ENCODE measurements at regions not wholly inside any gene's neighbourhood (a gene's known extent, or its start where the extent isn't known, plus 50 kb on each side); places are given as distances from the start of the nearest gene placed in this dataset.
A peak's percentile ranks its signal among the peaks of the same experiment; 100 is the strongest.

DNA sequence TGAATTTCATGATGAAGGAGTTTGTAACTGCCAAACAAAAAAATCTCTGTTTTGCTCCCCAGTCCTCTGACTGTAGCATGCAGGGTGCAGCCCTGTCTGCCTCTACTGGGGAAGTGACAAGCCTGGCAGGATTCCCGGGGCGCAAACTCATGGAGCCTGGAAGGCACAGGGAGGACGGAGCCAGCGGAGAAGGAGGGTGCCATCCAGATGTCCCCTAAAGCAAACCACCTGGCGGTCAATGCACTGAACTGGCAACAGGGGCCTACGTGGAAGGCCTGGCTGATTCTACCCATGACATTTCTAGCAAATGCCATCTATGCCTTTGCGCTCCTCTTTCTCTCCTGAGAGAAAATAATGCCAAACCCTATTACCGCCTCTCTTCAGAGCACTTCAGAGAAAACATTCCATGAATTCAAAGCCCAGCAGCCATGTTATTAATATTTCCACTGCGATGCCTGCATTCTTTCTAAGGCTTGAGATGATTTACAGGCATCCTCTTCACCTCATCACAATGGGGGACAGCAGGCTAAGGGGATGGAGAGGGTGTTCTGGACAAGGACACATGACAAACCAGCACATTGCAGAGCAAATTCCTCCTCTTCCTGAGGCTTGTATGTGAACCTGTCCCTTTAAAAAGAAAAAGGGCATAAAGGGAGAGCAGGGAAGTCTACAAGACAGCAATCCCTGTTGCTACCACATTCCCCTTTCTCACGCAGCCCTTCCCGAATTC, 329.3 kb upstream of the NOCT start:
- no peak for DNase-seq

DNA sequence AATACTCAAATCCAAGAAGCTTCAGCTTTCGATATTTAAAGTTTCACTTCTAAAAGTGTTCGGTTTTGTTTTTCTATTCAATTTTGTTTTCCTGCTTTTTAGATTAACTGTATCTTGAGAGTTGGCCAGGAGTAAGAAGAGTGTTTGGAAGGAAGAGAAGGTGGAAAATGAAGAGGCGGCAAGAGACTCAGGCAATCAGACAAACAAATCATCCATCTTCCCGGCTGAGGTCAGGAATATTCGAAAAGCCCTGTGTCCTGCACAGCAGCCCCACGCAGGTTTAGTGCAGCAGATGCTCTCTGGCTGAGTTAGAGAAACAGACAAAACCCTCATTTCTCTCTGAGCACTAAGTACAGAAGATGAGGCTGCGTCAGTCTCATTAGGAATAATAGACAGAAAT, 330.3 kb upstream of the NOCT start:
- no peak for DNase-seq

DNA sequence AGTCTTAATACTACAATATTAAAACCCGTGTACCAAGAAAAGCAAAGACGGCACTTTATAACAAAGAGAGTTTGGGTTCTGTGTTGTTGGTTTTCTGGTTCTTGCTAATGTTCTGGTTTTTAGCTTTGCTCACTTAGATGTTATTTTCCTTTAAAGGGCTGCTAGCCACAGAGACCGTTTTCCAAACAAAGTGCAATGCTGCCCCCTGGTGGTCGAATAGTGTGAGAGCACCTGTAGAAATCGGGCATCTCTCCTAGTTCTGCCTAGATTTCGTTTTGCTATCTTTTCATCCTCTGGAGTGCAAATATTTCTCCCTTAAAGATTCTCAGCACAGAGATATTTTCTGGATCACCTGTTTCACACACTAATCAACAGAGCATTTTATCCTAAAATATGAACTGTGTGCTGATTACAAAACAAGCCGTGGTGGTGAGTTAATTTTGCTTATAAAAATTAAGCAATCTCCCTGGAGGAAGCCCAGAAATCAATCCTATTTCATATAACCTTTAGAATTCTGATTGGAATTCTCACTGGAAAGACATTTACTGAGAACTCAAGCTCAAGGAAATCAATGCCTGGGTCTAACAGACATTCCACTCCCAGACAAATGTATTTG, 334.5 kb upstream of the NOCT start:
- DNase-seq: peak in 4 of 5 experiments; percentile 30 to 54 (median 49)

DNA sequence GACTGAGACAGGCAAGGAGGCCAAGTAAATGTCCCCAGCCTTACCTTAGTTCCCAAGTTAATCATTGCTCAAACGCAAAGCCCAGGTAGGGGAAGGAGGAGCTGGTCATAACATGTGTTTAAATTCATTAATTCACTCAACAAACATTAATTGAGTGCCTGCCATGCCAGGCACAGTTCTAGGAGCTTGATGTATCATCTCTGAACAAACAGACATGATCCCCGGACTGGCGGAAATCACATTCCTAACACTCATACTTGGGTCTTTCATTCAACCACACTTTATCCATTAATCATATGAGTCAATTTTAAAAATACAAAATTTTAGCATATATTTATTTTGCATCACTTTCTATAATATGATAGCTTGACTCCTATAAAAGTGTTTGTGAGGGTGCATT, 335.3 kb upstream of the NOCT start:
- DNase-seq: no peak

DNA sequence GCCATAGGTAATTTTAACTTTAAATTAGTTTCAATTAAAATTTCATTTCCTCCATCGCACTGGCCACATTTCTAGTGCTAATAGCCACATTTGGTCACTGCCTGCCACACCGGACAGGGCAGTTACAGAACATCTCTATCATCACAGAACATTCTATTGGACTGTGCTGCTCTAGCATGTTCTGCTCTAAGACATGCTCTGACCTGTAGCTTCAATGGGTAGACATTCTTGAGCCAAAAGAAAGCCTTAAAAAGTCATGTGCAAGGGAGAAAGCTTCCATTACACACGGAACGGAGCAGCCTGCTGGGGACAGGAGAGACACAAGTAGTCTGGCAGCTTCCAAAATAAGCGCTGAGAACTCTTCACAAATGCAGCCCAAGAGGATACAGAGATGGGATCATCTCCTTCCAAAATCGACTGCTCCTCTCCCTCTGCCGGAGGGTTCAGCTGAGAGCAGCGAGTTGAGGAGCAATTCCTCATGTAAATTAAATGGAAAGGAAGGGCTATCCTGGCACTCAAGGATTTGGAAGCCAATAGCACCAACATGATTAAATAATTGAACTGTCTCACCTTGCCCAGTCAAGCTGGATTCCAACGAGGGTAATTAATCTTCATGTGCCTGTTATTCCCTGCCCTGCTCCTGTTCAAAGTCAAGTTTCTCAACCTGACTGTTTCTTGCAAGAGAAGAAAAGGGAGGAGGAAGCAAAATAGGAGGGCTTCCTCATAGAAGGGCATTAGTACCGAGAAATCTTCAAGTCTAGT, 336.4 kb upstream of the NOCT start:
- DNase-seq: no peak

DNA sequence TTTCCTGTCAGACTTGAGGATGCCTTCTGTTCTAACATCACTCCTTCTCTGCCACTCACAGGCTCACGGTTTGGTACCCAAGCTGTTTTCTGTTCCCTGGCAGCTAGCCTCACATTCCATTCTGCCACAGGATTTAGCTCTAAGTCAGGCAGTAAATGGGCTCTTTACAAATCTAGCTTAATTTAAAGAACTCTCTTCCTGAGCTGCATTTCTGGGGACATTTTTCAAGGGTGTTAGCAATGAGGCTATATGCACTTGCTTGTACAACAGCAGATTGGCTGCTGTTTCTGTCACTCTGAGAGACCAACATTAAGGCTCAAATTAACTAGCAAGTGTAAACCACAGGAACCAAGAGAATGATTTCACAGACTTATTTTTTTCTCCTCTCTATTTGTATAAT, 337.8 kb upstream of the NOCT start:
- peak in 1 of 5 experiments; percentile 10 for DNase-seq

DNA sequence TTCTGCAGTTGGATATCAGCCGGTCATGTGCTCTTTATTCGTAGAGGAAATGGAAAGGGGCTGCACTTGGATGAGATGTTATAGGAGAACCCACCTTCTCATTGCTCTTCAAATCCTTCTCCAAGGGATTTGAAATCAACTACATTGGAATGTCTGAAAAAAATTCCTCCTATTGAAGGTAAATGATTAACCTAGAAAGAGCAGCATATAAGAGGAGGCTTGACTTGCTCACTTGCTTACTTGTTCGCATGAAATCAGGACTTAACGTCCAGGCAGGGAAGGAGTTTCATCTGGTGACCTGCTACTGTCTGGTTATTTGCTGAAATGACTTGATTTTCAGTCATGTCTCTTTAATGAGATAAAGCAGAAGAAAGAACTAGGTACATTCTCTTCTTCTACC, 338.4 kb upstream of the NOCT start:
- DNase-seq: no peak

DNA sequence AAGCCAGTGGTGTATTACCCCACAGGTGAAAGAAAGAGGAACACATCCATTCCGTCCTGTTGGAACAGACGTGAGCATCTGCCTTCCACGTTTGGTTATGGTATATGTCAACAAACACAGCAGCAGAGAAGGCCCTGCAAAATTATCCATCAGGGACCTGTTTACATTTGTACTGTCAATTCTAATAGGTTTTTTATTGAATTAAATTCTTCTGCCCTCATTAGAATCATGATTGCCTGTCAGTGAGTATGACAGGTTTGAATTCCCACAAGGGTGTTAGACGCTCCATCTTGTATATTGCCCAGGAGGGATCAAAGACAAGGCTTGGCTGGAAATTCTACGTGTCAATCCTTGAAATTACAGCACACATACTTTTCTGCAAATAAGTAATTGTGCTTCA, 339.9 kb upstream of the NOCT start:
- DNase-seq: no peak

DNA sequence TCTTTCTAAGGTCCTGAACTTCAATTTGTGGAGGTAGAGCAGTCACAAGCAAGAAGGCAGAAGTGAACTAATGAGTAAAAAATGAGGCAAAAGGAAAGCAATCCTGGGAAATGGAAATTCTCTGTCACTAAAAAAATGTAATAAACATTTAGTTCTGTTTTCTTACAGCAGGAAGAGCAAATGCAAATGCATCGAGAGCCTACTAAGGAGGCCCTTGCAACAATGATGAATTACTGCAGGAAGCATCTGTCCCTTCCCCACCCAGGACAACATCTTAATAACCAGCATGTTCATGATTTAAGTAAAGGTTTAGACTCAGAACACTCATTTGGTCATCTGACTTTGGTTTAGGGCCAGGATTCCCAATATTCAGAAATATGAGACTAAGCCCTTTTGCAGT, 341.4 kb upstream of the NOCT start:
- no peak for DNase-seq

DNA sequence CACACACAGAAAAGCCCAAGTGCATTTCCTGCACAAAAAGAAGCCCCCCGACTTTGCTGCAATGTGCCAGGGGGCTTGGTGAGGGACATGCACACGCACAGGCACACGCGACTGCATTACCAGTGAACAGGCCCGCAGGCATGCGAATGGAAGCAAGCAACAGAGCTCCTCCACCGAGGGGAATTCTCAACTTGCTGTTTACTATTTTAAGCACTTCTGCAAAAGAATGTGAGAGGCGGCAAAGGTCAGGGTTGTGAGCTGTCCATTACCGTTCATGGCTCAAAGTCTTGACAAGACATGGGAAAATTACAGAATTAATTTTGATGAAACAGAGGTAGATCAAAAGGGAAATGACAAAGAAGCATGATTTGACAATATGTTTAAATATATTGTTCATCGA, 342.5 kb upstream of the NOCT start:
- no peak for DNase-seq

DNA sequence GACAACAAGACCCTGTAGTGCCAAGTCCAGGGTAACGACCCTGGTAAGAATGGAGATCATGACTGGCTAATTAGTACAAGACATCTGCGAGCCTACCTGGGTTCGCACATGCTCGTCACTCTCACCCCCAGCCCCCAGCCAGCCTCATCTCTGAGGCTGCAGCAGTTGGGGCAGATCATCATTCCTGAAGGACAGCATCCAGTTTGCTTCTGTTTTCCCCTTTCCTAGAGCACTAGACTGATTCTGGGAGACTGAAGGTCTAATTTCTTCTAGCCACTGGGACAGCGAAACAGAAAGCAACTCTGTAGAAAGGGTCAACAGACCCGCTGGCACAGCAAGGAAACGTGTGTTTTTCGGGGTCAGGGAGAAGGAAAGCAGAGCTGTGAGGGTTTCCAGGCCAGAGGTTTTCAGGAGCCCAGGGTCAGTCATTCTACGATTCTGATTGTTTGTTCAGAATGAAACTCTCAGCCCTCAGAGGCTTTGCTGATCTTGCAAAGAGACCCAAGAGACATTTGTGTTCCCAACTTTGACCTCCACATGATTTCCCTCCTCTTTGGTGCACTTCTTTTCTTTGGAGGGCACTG, 343.1 kb upstream of the NOCT start:
- DNase-seq: no peak

DNA sequence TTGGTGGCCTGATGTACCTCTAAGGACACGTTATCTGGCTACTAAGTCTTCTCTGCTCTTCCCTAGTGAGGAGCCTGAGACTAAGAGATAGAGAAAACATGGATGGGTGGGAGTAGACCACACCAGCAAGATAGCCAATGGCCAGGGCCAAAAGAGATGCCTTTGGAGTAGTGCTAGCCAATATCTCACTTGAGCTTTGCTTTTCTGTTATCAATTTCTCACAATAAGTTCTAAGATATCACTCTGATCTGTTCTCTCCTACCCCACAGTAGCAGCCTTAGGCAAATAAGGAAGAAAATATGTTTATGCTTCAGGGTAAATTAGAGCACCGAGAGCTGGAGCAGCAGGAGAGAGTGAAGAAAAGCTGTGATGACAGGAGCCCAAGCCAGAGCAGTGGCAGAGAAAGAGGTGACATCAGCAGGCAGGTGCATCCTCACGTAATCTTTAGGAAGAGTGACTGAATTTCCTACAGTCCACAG, 343.9 kb upstream of the NOCT start:
- no peak for DNase-seq

DNA sequence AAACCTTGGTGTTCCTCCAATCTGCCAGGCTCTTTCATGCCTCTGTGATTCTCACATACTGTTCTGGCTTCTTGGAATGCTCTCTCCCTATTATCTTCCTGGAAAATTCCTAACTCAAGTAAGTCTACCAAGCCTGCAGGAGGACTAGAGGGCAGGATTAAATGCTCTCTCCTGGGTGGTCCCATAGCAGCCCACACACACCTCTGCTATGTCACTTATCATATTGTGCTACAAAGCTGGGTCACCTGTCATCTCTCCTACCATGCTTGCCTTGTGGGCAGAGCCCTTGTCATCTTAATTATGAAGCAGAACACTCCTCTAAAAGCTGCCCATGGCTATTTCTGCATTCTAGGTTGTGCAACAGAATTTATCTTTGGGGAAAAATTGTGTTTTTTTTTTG, 344.5 kb upstream of the NOCT start:
- no peak for DNase-seq

DNA sequence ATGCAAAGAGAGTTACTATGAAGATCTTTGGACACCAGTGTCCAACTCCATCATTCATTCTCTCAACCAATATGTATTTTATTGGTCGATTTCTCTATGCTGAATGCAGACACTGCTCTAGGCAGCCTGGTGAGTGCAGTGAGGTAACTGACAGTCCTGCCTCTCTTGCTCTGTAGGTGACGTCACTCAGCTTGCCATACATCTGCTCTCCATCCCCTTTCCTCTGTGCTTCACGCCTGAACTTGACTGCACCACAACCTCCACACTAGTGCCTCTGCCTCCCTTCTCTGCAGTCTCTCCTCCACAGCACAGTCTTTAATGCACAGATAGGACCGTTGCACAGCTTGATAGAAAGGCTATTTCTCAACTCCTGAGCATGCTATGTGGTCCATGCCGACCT, 344.9 kb upstream of the NOCT start:
- no peak for DNase-seq

DNA sequence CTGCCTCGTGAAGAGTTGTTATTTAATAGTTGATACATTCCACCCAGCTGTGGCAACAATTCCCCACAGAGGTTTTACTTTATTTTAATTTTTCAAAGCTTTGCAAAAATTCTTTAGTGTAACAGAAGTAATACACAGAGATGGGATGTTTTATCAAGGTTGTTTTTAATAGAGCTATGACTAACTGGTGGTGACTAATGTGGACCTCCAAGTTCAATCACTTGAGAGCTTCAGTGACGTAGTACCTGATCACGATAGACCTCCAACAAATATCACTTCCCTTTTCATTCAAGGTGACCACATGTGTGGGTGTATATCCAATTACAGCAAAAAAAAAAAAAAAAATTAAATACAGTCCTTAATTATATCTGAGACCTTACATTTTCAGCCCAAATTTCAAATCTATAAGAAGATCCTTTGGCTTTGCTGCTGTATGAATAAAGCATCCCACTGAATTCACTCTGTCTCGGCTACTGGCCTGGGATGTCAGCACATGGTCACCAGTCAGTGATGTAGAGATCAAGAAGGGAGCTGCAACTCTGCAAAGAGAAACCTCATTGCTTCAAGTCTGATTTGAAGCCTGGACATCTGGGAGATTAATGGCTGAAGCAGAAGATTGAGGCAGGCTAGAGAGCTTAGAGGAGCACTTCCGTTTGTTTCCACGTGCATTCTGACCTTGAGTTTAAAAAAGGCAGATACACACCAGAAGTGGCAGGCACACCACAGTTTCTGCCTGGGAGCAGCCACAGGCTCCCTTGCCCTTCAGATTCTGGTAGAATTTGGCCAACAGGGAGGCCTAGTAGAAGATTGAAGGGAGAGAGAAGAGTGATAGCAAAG, 345.9 kb upstream of the NOCT start:
- DNase-seq: no peak

DNA sequence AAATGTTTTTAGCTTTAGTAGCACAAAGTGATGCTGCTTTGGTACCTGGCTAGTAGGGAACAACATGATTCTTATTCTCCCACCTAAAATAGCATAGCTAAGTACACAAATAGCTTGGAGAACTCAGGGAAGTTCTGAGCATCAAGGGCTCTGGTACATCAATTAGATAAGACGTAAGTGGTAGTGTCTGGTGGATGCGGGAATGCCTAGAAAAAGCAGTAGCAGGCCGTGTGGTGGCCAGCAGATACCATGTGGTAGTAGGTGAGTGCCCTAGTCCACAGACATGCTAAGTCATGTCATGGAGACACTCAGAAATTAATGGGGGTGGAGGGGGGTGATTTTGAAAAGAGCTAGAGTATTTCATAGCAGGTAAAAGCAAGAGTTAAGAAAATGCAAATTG, 347.3 kb upstream of the NOCT start:
- DNase-seq: no peak

DNA sequence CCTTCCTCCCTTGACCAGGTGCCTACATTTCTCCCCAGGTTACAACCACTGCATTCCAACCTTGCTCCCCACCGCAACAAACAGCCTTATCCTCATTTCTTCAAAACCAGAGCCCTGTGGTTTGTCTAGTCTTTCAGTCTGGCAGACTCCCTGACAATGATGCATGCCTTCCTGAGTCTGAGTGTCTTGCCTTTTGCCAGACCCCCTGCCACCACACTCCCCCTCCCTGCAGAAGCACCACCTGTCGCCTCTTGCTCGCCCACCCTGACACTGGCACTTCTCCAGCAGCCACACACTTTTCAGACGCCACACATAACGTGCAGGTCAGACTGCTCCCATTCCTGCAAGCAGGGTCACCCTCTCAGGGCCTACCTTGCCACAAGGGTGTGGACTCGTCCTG, 349.2 kb upstream of the NOCT start:
- DNase-seq: no peak

DNA sequence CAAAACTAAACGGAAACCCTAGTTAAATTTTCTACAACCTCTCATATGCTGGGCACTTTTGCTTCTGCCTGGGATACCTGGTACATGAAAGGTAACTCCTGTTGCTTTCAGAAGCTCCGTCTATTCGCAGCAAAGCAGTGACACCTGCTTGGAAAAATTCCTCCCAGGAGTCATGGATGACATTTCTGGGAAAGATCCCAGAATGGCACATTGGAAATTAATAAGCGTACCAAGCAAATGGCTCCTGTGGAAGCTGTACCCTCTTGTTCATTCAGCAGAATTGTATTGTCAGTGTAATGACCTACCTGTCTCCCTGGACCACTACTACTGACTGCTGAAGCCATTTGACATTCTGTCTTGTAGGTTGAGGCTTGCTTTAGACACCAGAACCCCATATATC, 349.7 kb upstream of the NOCT start:
- DNase-seq: no peak

DNA sequence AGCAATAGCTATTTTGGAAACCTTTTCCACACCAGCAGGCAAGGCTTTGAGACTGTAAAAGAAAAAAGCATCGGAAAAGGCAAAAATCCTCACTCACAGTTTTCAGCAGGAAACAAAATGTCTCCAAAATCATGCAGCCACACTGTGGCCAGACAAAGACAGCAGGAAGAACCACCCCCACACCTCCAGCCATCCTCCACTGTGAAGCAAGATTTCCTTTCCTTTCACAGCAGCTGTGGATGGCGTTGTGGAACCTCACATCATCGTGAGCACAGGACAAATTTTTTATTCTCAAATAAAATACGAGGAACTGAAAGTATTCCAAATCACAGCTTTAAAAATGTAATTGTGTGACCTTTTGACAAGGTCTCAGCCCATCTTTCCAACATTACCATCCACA, 351.7 kb upstream of the NOCT start:
- no peak for DNase-seq

DNA sequence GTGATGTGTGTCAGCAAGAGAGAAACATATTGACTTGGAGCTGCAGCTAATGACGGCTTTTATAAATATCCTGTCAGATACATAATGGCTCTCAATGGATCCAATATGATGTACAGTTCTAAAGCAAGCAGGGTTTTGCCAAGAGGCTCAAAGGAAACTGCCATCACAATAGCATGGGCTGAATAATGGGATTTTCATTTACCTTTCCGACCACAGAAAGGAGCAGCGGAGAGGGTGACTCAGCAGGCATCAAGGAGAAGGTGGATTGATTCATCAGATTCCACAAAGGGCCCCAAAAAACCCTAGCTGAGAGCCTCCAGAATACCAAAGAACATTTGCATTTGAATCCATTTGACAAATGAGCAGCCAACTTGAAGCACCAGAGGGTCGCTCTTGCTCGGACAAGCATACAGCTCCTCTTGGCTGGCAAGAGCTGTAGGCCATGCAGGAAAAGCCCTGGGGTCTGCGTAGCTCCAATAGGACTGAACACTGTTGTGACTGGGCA, 355.7 kb upstream of the NOCT start:
- no peak for DNase-seq

DNA sequence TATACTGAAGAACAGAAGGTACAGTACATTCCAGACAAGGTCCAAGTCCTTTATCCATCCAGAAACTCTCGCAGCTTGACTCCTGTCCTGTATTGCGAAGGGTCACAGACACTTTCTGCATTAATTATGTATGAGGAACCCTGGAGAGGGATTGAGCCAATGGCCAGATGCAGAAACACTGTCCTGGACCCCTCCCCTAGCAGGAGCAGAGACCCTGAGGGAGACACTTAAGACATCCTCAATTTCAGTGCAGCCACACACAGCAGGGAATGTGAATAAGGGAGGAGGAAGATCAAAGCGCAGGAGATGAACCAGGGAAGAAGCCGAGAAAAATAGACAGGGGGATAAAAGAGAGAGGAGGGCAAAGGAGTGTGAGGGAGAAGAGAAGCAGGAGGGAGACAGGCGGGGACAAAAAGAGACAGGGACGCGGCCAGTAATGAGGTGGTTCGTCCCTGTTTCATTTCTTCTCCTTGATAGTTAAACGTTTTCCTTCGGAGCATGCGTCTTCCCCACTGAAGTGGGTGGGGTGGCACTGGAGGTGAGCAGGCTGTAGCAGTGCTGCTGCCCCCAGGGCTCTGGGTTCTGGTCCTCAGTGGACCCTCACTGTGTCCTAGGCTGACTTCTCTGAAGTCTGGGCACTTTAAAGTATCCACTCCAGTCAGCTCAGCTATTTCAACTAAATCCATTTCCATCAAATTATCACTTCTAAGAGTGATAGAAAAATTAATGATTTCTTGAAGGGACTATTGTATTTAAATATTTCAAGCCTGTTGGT, 356.4 kb upstream of the NOCT start:
- DNase-seq: no peak

DNA sequence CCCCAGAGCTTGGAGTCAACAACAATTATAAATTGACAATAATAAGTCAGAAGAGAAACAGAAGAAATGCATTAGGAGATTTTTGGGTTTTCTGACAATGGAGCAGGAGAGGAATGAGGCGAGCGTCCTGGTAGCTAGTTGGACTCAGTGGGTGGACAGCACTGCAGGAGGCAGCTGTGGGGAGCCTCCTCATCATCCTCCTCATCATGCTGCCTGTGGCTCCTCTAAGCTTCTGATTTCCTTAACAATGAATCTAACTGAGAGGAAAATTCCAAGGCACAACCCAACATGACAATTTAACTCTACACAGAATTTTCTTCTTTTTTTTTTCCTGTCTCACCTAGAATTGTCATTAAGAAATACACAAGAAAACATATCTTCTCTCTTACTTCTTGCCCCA, 357.1 kb upstream of the NOCT start:
- no peak for DNase-seq

Measured in T-helper 2 cell (primary cell).